Parathyroid adenoma (tissue), 2 donors: ENCODE measurements at regions not wholly inside any gene's neighbourhood (a gene's known extent, or its start where the extent isn't known, plus 50 kb on each side); places are given as distances from the start of the nearest gene placed in this dataset.

Source experiments
- H2AFZ ChIP-seq: fragments of 300-600 bp; sonication (generic); one replicate; pipeline ENCODE4 v1.7.0; 2017; ENCODE audit warnings: antibody characterized with exemption, mild to moderate bottlenecking
- H3K27ac ChIP-seq: fragments of 300-600 bp; sonication (generic); one replicate; pipeline ENCODE4 v1.7.0; 2017
- H3K27me3 ChIP-seq: fragments of 300-600 bp; sonication (generic); one replicate; pipeline ENCODE4 v1.7.0; 2017; ENCODE audit warnings: low read length; ENCODE audit not compliant: control insufficient read depth, insufficient read depth
- H3K36me3 ChIP-seq: fragments of 300-600 bp; sonication (generic); one replicate; pipeline ENCODE4 v1.7.0; 2017; ENCODE audit warnings: low read length; ENCODE audit not compliant: control insufficient read depth, insufficient read depth
- H3K4me1 ChIP-seq: fragments of 300-600 bp; sonication (generic); one replicate; pipeline ENCODE4 v1.7.0; 2017; ENCODE audit warnings: control low read depth
- H3K4me2 ChIP-seq: fragments of 300-600 bp; sonication (generic); one replicate; pipeline ENCODE4 v1.7.0; 2017; ENCODE audit warnings: low read length
- H3K4me3 ChIP-seq: fragments of 300-600 bp; sonication (generic); one replicate; pipeline ENCODE4 v1.7.0; 2017; ENCODE audit warnings: low read depth, low read length
- H3K79me2 ChIP-seq: fragments of 300-600 bp; sonication (generic); one replicate; pipeline ENCODE4 v1.7.0; 2017; ENCODE audit warnings: control low read depth
- H3K9ac ChIP-seq: fragments of 300-600 bp; sonication (generic); one replicate; pipeline ENCODE4 v1.7.0; 2017; ENCODE audit warnings: mild to moderate bottlenecking
- H3K9me3 ChIP-seq: fragments of 300-600 bp; sonication (generic); one replicate; pipeline ENCODE4 v1.7.0; 2017; ENCODE audit warnings: low read length; ENCODE audit not compliant: control insufficient read depth
- TF ChIP-seq, protein P1 (sequence below): fragments of 300-600 bp; sonication (generic); IDR thresholded peaks from one replicate; pipeline ENCODE4 v1.7.0; 2017; ENCODE audit warnings: antibody characterized with exemption, mild to moderate bottlenecking
- donor health status: primary hyperparathyroidism.

DNA sequence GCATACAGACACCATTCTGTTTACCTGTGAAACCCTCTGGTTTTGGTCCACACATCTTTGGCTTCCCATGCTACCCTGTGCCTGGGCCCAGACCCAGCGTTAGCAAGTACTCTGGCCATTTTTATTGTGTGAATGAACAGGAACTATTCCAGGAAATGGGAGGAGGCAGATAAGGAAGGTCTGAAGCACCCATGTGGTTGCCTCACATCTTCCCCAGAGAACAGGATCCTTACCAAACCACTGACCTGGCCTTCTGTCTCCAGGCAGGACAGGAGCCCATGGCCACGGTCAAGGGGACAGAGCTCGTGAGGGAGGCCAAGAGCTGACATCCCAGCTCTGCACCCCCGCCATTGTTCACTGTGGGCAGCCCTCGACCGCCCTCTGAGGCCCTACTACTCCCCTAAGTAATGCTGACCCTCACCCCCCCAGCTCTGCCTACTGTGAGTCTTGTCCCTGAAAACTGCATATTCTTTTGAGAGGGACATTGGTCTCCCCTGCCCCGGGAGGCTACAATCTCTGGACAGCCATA is 97.7 kb upstream of the TP53I11 start:
- H3K9me3 ChIP-seq, result no peaks in the 10 kb centered on the region
- no peak overlapping the region for H3K4me2 ChIP-seq
- H3K27ac ChIP-seq, result peak overlapping the region; percentile 39
- H2AFZ ChIP-seq, result no peak overlapping the region
- no peaks in the 10 kb centered on the region for H3K79me2 ChIP-seq
- TF ChIP-seq, protein P1, sequence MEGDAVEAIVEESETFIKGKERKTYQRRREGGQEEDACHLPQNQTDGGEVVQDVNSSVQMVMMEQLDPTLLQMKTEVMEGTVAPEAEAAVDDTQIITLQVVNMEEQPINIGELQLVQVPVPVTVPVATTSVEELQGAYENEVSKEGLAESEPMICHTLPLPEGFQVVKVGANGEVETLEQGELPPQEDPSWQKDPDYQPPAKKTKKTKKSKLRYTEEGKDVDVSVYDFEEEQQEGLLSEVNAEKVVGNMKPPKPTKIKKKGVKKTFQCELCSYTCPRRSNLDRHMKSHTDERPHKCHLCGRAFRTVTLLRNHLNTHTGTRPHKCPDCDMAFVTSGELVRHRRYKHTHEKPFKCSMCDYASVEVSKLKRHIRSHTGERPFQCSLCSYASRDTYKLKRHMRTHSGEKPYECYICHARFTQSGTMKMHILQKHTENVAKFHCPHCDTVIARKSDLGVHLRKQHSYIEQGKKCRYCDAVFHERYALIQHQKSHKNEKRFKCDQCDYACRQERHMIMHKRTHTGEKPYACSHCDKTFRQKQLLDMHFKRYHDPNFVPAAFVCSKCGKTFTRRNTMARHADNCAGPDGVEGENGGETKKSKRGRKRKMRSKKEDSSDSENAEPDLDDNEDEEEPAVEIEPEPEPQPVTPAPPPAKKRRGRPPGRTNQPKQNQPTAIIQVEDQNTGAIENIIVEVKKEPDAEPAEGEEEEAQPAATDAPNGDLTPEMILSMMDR, result no peak
- H3K36me3 ChIP-seq, result no peaks in the 10 kb centered on the region
- H3K4me3 ChIP-seq, result no peak overlapping the region
- no peaks in the 10 kb centered on the region for H3K27me3 ChIP-seq
- no peaks in the 10 kb centered on the region for H3K4me1 ChIP-seq
- H3K9ac ChIP-seq, result no peak overlapping the region

DNA sequence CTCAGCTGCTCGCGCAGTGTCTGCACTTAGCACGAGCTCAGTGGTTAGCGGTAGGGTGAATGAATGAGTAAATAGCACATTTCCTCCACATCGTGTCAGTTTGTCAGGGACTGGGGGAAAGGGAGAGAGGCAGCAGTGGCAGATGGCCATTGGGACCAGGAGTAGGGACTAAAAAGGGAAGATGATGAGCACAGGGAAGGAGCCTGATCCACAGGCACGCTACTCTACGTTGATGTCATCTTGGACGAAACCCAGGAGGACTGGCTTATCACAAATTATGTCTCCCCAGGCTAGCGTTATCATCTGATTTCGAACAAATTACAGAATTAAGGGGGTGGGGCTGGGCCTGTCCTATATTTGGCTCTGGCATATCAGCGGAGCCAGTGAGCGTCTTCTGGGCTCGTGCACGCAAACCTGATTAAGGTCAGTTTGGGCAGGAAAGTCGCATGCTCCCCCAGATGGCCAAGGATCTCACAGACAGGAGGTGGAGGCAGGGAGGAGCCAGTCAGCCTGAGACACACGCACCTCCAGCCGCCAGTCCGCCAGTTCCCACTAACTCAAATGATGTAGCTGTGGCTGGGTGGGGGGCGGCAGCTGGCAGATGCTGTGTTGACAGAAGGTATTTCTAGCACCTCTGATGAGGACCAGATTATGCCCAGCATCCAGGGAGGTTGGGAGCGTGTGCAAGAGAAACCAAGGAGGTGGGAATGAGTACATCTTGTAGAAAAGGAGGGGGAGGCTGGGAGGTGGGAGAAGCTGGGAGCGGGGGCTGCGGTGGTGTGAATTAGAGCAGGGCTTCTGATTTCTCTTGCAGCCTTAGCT is 97.4 kb upstream of the PRDM11 start:
- peak overlapping the region; percentile 39 for H3K27ac ChIP-seq
- no peak overlapping the region for H3K4me3 ChIP-seq
- H3K4me2 ChIP-seq, result no peak overlapping the region
- TF ChIP-seq, protein P1, result no peak
- no peaks in the 10 kb centered on the region for H3K27me3 ChIP-seq
- H3K4me1 ChIP-seq, result no peaks in the 10 kb centered on the region
- no peaks in the 10 kb centered on the region for H3K9me3 ChIP-seq
- no peaks in the 10 kb centered on the region for H3K79me2 ChIP-seq
- no peak overlapping the region for H3K9ac ChIP-seq
- H3K36me3 ChIP-seq, result no peaks in the 10 kb centered on the region
- H2AFZ ChIP-seq, result no peak overlapping the region

- H3K4me3 ChIP-seq, result no peak overlapping the region
- H3K4me1 ChIP-seq, result no peaks in the 10 kb centered on the region
- TF ChIP-seq, protein P1, result no peak
- H3K9me3 ChIP-seq, result no peaks in the 10 kb centered on the region
- H3K27ac ChIP-seq, result no peak overlapping the region
- no peaks in the 10 kb centered on the region for H3K36me3 ChIP-seq
- H3K9ac ChIP-seq, result no peak overlapping the region
- H2AFZ ChIP-seq, result no peak overlapping the region
- no peaks in the 10 kb centered on the region for H3K27me3 ChIP-seq
- no peak overlapping the region for H3K4me2 ChIP-seq
- no peaks in the 10 kb centered on the region for H3K79me2 ChIP-seq
Observed at GRCh38 chr11:45050111-45050510, 96.3 kb upstream of the PRDM11 start.

DNA sequence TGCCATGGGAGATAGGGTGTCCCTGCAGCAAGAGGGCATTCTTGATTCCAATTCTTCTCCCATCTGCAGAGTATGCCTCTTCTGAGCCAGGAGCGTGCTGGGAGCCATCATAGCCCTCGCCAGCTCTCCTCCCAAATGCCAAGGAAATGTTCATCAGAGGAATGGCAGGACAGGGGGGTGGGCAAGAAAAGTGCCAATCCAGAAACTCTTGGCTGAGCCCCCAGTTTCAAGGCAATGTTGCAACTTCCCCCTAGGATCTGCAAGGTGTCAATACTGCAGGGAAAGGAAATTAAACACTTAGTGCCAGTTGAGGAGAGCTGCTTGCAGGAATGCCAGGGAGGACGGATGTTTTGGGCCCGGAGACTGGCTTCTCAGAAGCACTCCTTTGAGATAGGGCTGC is 94.8 kb upstream of the PRDM11 start:
- no peaks in the 10 kb centered on the region for H3K9me3 ChIP-seq
- no peak overlapping the region for H3K27ac ChIP-seq
- no peak overlapping the region for H3K9ac ChIP-seq
- no peaks in the 10 kb centered on the region for H3K4me1 ChIP-seq
- H3K27me3 ChIP-seq, result no peaks in the 10 kb centered on the region
- no peak overlapping the region for H3K4me2 ChIP-seq
- H2AFZ ChIP-seq, result no peak overlapping the region
- no peaks in the 10 kb centered on the region for H3K79me2 ChIP-seq
- H3K36me3 ChIP-seq, result no peaks in the 10 kb centered on the region
- no peak overlapping the region for H3K4me3 ChIP-seq
- TF ChIP-seq, protein P1, result no peak

DNA sequence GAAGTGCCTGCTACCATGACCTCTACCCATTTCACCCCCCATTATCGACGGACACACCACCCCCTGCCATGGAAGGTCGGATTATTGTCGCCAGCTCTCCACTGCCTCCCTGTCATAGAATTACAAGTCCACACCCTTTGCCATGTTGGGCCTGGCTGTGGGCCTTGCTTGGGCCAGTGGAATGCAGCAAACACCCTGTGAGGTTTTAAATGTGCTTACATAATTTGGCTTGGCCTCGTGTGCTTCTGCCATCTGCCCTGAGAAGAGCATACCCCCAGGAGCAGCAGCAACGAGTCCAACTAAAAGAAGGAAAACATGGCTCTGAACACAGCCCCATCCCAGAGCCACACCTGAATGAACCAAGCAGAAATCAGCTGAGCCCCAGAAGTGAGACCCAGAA is 94.1 kb upstream of the PRDM11 start:
- H2AFZ ChIP-seq, result no peak overlapping the region
- H3K79me2 ChIP-seq, result no peaks in the 10 kb centered on the region
- TF ChIP-seq, protein P1, result no peak
- H3K4me2 ChIP-seq, result no peak overlapping the region
- H3K4me3 ChIP-seq, result no peak overlapping the region
- no peaks in the 10 kb centered on the region for H3K4me1 ChIP-seq
- H3K9ac ChIP-seq, result no peak overlapping the region
- H3K27me3 ChIP-seq, result no peaks in the 10 kb centered on the region
- H3K36me3 ChIP-seq, result no peaks in the 10 kb centered on the region
- H3K9me3 ChIP-seq, result no peaks in the 10 kb centered on the region
- H3K27ac ChIP-seq, result no peak overlapping the region
